LNCAP (cell line): ENCODE measurements at regions not wholly inside any gene's neighbourhood (a gene's known extent, or its start where the extent isn't known, plus 50 kb on each side); places are given as distances from the start of the nearest gene placed in this dataset.

Experiments used
- CTCF ChIP-seq: fragments of 450-650 bp; IDR thresholded peaks from 2 replicates; pipeline ENCODE4 v1.5.1; 2017; ENCODE audit warnings: mild to moderate bottlenecking

- no peak for TF ChIP-seq CTCF
Measured at GRCh38 chr6:156111913-156112312, 656.3 kb upstream of the NOX3 start.

- TF ChIP-seq CTCF, result no peak
Measured at GRCh38 chr6:156110249-156110648, 654.6 kb upstream of the NOX3 start.

GRCh38 chr6:156109713-156110112 is 654.1 kb upstream of the NOX3 start:
- TF ChIP-seq CTCF, result no peak

GRCh38 chr6:156107624-156108101 is 652.0 kb upstream of the NOX3 start:
- no peak for TF ChIP-seq CTCF

- peak; percentile 37; the same call in 1 of the 2 replicates for TF ChIP-seq CTCF
Measured at GRCh38 chr6:156102129-156102528, 646.5 kb upstream of the NOX3 start.

- no peak for TF ChIP-seq CTCF
Measured at GRCh38 chr6:156098839-156099238, 643.2 kb upstream of the NOX3 start.

GRCh38 chr6:156087487-156087886 is 631.8 kb upstream of the NOX3 start:
- no peak for TF ChIP-seq CTCF

- no peak for TF ChIP-seq CTCF
Measured at GRCh38 chr6:156082012-156082411, 626.4 kb upstream of the NOX3 start.
